ENCODE measurements at regions not wholly inside any gene's neighbourhood (a gene's known extent, or its start where the extent isn't known, plus 50 kb on each side); places are given as distances from the start of the nearest gene placed in this dataset.
"Not testable (repeated sequence)": the region's sequence is repeated elsewhere in the genome, so short reads cannot be mapped to it uniquely, and the experiment has no call there.

DNA sequence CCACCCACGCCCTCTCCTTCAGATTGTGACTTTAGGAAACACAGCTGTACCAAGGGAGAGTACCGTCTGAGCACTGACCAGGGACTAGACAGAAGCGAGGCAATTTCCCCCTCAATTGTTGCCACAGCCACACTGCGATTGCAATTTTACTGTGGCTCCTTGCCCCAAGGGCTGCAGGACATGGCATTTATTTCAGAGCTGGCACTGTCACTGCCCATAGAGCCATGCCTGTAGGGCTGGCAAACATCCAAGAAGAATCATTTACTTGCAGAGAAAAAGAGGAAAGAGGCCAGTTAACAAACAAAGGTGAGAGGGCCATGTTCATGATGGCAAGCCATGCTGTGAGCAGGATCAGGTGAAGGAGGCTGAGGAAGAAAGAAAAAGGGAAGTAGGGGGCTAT is 129.6 kb downstream of the EMP1 start:
- DNase-seq (ENCODE audit: low read depth in 2 of 2) = no peak
- H3K4me3 ChIP-seq (replicated peaks in 1 of 2; ENCODE audit: low read depth in 2 of 2, low read length in 2 of 2) = no peak overlapping the region
- TF ChIP-seq CTCF (IDR thresholded peaks at IDR 0.05; ENCODE audit: low read depth, low read length) = no peak

- not testable (repeated sequence) for DNase-seq (ENCODE audit: low read depth in 2 of 2); H3K4me3 ChIP-seq (replicated peaks in 1 of 2; ENCODE audit: low read depth in 2 of 2, low read length in 2 of 2)
Observed at GRCh38 chr12:13325037-13325436, 128.5 kb downstream of the EMP1 start.

- H3K4me3 ChIP-seq (replicated peaks in 1 of 2; ENCODE audit: low read depth in 2 of 2, low read length in 2 of 2) = no peak overlapping the region
- no peak for DNase-seq (ENCODE audit: low read depth in 2 of 2)
- TF ChIP-seq CTCF (IDR thresholded peaks at IDR 0.05; ENCODE audit: low read depth, low read length) = no peak
Observed at GRCh38 chr12:13318231-13319015, 121.9 kb downstream of the EMP1 start.

DNA sequence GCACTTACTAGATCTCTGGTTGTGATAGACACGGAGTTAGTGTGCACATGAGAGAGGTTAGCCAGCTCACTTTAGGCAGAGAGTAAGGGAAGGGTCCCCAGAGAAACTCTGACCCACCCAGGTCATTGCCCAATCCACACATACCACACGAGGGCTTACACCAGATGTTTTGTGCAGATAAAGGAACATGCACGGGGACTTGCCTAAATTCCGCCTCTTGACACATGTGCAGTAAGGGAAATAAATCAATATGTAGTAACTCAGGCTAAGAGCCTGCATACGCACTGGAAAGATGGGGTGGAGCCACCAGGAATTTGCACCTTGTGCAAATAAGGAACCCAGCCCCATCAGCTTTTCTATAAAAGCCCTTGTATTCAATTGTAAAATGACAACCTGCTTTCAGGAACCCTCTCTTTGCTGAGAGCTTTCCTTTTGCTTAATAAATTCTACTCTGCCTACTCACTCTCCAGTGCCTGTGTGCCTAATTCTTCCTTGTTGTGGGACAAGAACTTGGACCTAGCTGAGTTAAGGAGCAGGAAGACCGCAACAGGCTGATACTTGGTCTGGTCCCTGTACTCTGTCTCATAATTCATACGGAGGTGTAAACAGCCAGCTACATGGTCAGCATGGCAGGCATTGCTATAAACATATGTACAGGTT is 120.2 kb downstream of the EMP1 start:
- DNase-seq (ENCODE audit: low read depth in 2 of 2) = no peak
- H3K4me3 ChIP-seq (replicated peaks in 1 of 2; ENCODE audit: low read depth in 2 of 2, low read length in 2 of 2) = no peak overlapping the region
- no peak for TF ChIP-seq CTCF (IDR thresholded peaks at IDR 0.05; ENCODE audit: low read depth, low read length)

GRCh38 chr12:13313886-13314285 is 117.4 kb downstream of the EMP1 start:
- H3K4me3 ChIP-seq (replicated peaks in 1 of 2; ENCODE audit: low read depth in 2 of 2, low read length in 2 of 2) = no peak overlapping the region
- DNase-seq (ENCODE audit: low read depth in 2 of 2) = peak in 1 of 2 donors; percentile 2
- TF ChIP-seq CTCF (IDR thresholded peaks at IDR 0.05; ENCODE audit: low read depth, low read length) = no peak

DNA sequence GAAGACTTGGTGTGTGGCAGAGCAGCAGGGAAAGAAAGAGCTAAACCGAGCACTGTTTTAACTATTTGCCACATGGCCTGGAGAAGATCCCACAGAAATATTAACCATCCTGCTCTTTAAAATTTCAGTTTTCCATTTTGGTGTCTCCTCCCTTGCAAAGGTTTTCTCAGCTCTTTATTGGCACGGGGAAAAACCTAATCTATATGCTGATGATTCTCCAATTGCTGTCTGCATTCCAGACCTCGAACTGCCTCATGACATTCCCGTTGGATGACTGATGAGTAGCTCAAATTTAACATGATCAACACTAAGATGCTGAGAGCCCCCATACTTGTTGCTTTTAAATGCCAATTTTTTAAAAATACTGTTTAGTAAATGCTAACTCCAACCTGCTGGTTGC is 115.0 kb downstream of the EMP1 start:
- DNase-seq (ENCODE audit: low read depth in 2 of 2) = no peak
- no peak overlapping the region for H3K4me3 ChIP-seq (replicated peaks in 1 of 2; ENCODE audit: low read depth in 2 of 2, low read length in 2 of 2)
- no peak for TF ChIP-seq CTCF (IDR thresholded peaks at IDR 0.05; ENCODE audit: low read depth, low read length)

- DNase-seq (ENCODE audit: low read depth in 2 of 2) = peak in 1 of 2 donors; percentile 57
- no peak overlapping the region for H3K4me3 ChIP-seq (replicated peaks in 1 of 2; ENCODE audit: low read depth in 2 of 2, low read length in 2 of 2)
- no peak for TF ChIP-seq CTCF (IDR thresholded peaks at IDR 0.05; ENCODE audit: low read depth, low read length)
Observed at GRCh38 chr12:13307143-13307816, 110.8 kb downstream of the EMP1 start.

All from cardiac fibroblast (primary cell).